ENCODE measurements at regions not wholly inside any gene's neighbourhood (a gene's known extent, or its start where the extent isn't known, plus 50 kb on each side); places are given as distances from the start of the nearest gene placed in this dataset.
"Not testable (repeated sequence)": the region's sequence is repeated elsewhere in the genome, so short reads cannot be mapped to it uniquely, and the experiment has no call there.

GRCh38 chr17:36849871-36850348 lies 87.4 kb upstream of the LHX1 start:
- Histone ChIP-seq H3K4me3 (no peak overlapping the region), H3K4me1 (ENCODE audit: insufficient read depth) (no peaks in the 10 kb centered on the region), H3K27me3 (no peaks in the 10 kb centered on the region), H3K9me3 (no peaks in the 10 kb centered on the region), H3K36me3 (no peaks in the 10 kb centered on the region), H3K27ac (no peak overlapping the region)
- 25 to 40% (median 26%) methylated on average over 9 of the region's 9 CpGs for WGBS, 3 donors
- TF ChIP-seq EP300 (IDR thresholded peaks at IDR 0.05) (no peak), POLR2A (IDR thresholded peaks at IDR 0.05) (no peak), CTCF (IDR thresholded peaks at IDR 0.05) (no peak)
- DNase-seq, result no peak
- intact Hi-C loops (cut with DNase I), result no loop called here

GRCh38 chr17:36850790-36851189 lies 86.5 kb upstream of the LHX1 start:
- no peak overlapping the region for H3K4me3 ChIP-seq
- intact Hi-C loops (cut with DNase I), result no loop called here
- H3K9me3 ChIP-seq, result no peaks in the 10 kb centered on the region
- no peak for DNase-seq
- H3K36me3 ChIP-seq, result no peaks in the 10 kb centered on the region
- no peak overlapping the region for H3K27ac ChIP-seq
- H3K27me3 ChIP-seq, result no peaks in the 10 kb centered on the region
- TF ChIP-seq CTCF (IDR thresholded peaks at IDR 0.05) (no peak), POLR2A (IDR thresholded peaks at IDR 0.05) (no peak), EP300 (IDR thresholded peaks at IDR 0.05) (no peak)
- WGBS, 3 donors, result 69 to 83% (median 71%) methylated on average over 5 of the region's 5 CpGs
- H3K4me1 ChIP-seq (ENCODE audit: insufficient read depth), result no peaks in the 10 kb centered on the region

- Histone ChIP-seq H3K27ac (no peak overlapping the region), H3K4me1 (ENCODE audit: insufficient read depth) (no peaks in the 10 kb centered on the region), H3K36me3 (no peaks in the 10 kb centered on the region), H3K27me3 (no peaks in the 10 kb centered on the region), H3K9me3 (no peaks in the 10 kb centered on the region), H3K4me3 (no peak overlapping the region)
- DNase-seq, result no peak
- no peak for TF ChIP-seq POLR2A (IDR thresholded peaks at IDR 0.05)
- TF ChIP-seq EP300 (IDR thresholded peaks at IDR 0.05), result no peak
- TF ChIP-seq CTCF (IDR thresholded peaks at IDR 0.05), result no peak
- 62 to 76% (median 65%) methylated on average over 7 of the region's 7 CpGs for WGBS, 3 donors
- intact Hi-C loops (cut with DNase I), result no loop called here
Observed at GRCh38 chr17:36851250-36851649, 86.0 kb upstream of the LHX1 start.

GRCh38 chr17:36852478-36852877 lies 84.8 kb upstream of the LHX1 start:
- H3K27me3 ChIP-seq; H3K27ac ChIP-seq; intact Hi-C loops (cut with DNase I); H3K4me3 ChIP-seq; H3K4me1 ChIP-seq (ENCODE audit: insufficient read depth); DNase-seq; H3K9me3 ChIP-seq; H3K36me3 ChIP-seq: not testable (repeated sequence)
- WGBS, 3 donors, result 41 to 44% (median 43%) methylated on average over 1 of the region's 1 CpG

GRCh38 chr17:36854982-36855381 lies 82.3 kb upstream of the LHX1 start:
- H3K27ac ChIP-seq, result no peak overlapping the region

More at GRCh38 chr17:36854982-36855381, 82.3 kb upstream of the LHX1 start:
- intact Hi-C loops (cut with DNase I), result no loop called here
- WGBS, 3 donors, result 43 to 51% (median 45%) methylated on average over 3 of the region's 3 CpGs
- Histone ChIP-seq H3K36me3 (no peaks in the 10 kb centered on the region), H3K4me3 (no peak overlapping the region), H3K4me1 (ENCODE audit: insufficient read depth) (no peaks in the 10 kb centered on the region), H3K27me3 (no peaks in the 10 kb centered on the region), H3K9me3 (no peaks in the 10 kb centered on the region)
- TF ChIP-seq CTCF (IDR thresholded peaks at IDR 0.05), result no peak
- TF ChIP-seq POLR2A (IDR thresholded peaks at IDR 0.05), result no peak
- no peak for TF ChIP-seq EP300 (IDR thresholded peaks at IDR 0.05)
- no peak for DNase-seq
